Astrocyte (in vitro differentiated cells and primary cell): ENCODE measurements at regions not wholly inside any gene's neighbourhood (a gene's known extent, or its start where the extent isn't known, plus 50 kb on each side); places are given as distances from the start of the nearest gene placed in this dataset.

Experiments used
- CTCF ChIP-seq: IDR thresholded peaks from 2 replicates; pipeline ENCODE4 v1.5.1; 2011; ENCODE audit warnings: low read depth, mild to moderate bottlenecking, inconsistent platforms, low read length, moderate library complexity; ENCODE audit not compliant: insufficient read depth
- EZH2 ChIP-seq: IDR thresholded peaks from 2 replicates; pipeline ENCODE4 v1.6.1; 2012; ENCODE audit warnings: mild to moderate bottlenecking, low read length, inconsistent platforms; ENCODE audit not compliant: insufficient read depth

GRCh38 chr2:183259921-183260320 is 135.7 kb downstream of the NUP35 start:
- TF ChIP-seq CTCF (no peak), EZH2 (no peak)
